K562 (cell line): ENCODE measurements at regions not wholly inside any gene's neighbourhood (a gene's known extent, or its start where the extent isn't known, plus 50 kb on each side); places are given as distances from the start of the nearest gene placed in this dataset.

Experiments
- ATAC-seq: fragments of 200-7000 bp; cut with Tn5 transposase; 3 replicates; pipeline ENCODE4 v1.9.1; 2020; ENCODE audit warnings: moderate library complexity
- BruUV-seq: library from RNA; stranded (reverse); fragments of 400-500 nt; replicated peaks from 2 replicates; lab custom pipeline; 2021; lab: Mats Ljungman, UMichigan
- CTCF ChIA-PET: fragments of 300-600 bp; formaldehyde crosslinking; extraction: SDS; loops from one replicate; lab custom pipeline; 2021; ENCODE audit warnings: low intra/inter-chr PET ratio; lab: Yijun Ruan, JAX
- POLR2A ChIA-PET: fragments of 300-600, 350-650 bp; sonication (Branson Sonifier 250); formaldehyde crosslinking; extraction: SDS; loops from one replicate; lab custom pipeline; 2021; ENCODE audit warnings: antibody characterized with exemption, inconsistent platforms; lab: Yijun Ruan, JAX
- DNase-seq, 4 experiments: peaks; one replicate each; pipeline versions ENCODE4 v3.0.0 to v3.0.0-alpha.2; 2011 to 2018; ENCODE audit warnings: low spot score in 3 of 4, mixed read lengths in 3 of 4; ENCODE audit errors: extremely low read depth in 1 of 4
- FAIRE-seq: peaks from 2 replicates; lab custom pipeline; 2011; peaks lifted over from hg19 to GRCh38; lab: Jason Lieb, UNC
- H2AFZ ChIP-seq: 2 replicates; pipeline ENCODE4 v1.6.0; 2011; ENCODE audit warnings: low read depth, low read length, control low read depth, inconsistent platforms
- H3K27ac ChIP-seq: fragments of 200-600 bp; 3 replicates; pipeline ENCODE4 v1.8.0; 2011; ENCODE audit warnings: low read depth, mild to moderate bottlenecking, control low read depth, inconsistent platforms, low read length, moderate library complexity, mixed read lengths; ENCODE audit errors: extremely low read depth
- H3K27me3 ChIP-seq, 2 experiments: fragments of 300-600 bp in 1 of 2; 2 replicates in 1 of 2; 3 replicates in 1 of 2; pipeline versions ENCODE4 v1.6.0 to v1.8.0; 2011; ENCODE audit warnings: inconsistent platforms in 2 of 2, low read length in 2 of 2, mild to moderate bottlenecking in 1 of 2, mixed read lengths in 1 of 2, moderate library complexity in 1 of 2; ENCODE audit not compliant: control insufficient read depth in 2 of 2, insufficient read depth in 2 of 2
- H3K36me3 ChIP-seq: fragments of 300-600 bp; 3 replicates; pipeline ENCODE4 v1.8.0; 2011; ENCODE audit warnings: mild to moderate bottlenecking, low read length, inconsistent platforms; ENCODE audit not compliant: control insufficient read depth, insufficient read depth
- H3K4me1 ChIP-seq, 2 experiments: fragments of 200-600 bp in 1 of 2; replicated peaks in 1 of 2; 2 replicates in 1 of 2; 3 replicates in 1 of 2; pipeline versions ENCODE4 v1.5.1 to v1.8.0; 2011; ENCODE audit warnings: inconsistent platforms in 2 of 2, low read length in 2 of 2, mild to moderate bottlenecking in 1 of 2, mixed read lengths in 1 of 2, moderate library complexity in 1 of 2; ENCODE audit not compliant: control insufficient read depth in 2 of 2, insufficient read depth in 2 of 2
- H3K4me2 ChIP-seq: 2 replicates; pipeline ENCODE4 v1.6.1; 2011; ENCODE audit warnings: low read length, control low read depth, inconsistent platforms, mixed read lengths; ENCODE audit not compliant: insufficient read depth
- H3K4me3 ChIP-seq: fragments of 200-600 bp; sonication (generic), shearing (Covaris generic); 2 replicates; pipeline ENCODE4 v1.5.1; 2016; ENCODE audit warnings: control low read depth, inconsistent platforms
- H3K79me2 ChIP-seq: fragments of 200-600 bp; 3 replicates; pipeline ENCODE4 v1.8.0; 2011; ENCODE audit warnings: low read length, inconsistent platforms; ENCODE audit not compliant: control insufficient read depth, insufficient read depth
- H3K9ac ChIP-seq, 2 experiments: 2 replicates each; pipeline versions ENCODE4 v1.6.0 to v1.6.1; 2011; ENCODE audit warnings: low read depth in 2 of 2, low read length in 2 of 2, control low read depth in 1 of 2, inconsistent platforms in 1 of 2, mild to moderate bottlenecking in 1 of 2, mixed read lengths in 1 of 2; ENCODE audit not compliant: insufficient read depth in 1 of 2
- H3K9me1 ChIP-seq: one replicate; pipeline ENCODE4 v1.6.0; 2011; ENCODE audit warnings: inconsistent platforms, mild to moderate bottlenecking, low read length, moderate library complexity; ENCODE audit not compliant: control insufficient read depth, insufficient read depth
- H3K9me3 ChIP-seq: replicated peaks from 2 replicates; pipeline ENCODE4 v1.5.1; 2011; ENCODE audit warnings: low read depth, low read length, inconsistent platforms; ENCODE audit not compliant: control insufficient read depth, insufficient read depth
- H4K20me1 ChIP-seq: replicated peaks from 2 replicates; pipeline ENCODE4 v1.6.1; 2011; ENCODE audit warnings: low read length, inconsistent platforms, mixed read lengths; ENCODE audit not compliant: control insufficient read depth, insufficient read depth
- BRD9 ChIP-seq: fragments of 450-650 bp; IDR thresholded peaks from 2 replicates; pipeline ENCODE4 v1.6.1; 2018; ENCODE audit warnings: low read depth; ENCODE audit not compliant: partially characterized antibody
- DEAF1 ChIP-seq: fragments of 450-650 bp; formaldehyde crosslinking; IDR thresholded peaks from 2 replicates; pipeline ENCODE4 v1.4.0; 2020; ENCODE audit warnings: mild to moderate bottlenecking, moderate library complexity
- HNRNPUL1 ChIP-seq: fragments of 200-400 bp; formaldehyde crosslinking; IDR thresholded peaks from 2 replicates; pipeline ENCODE4 v1.6.1; 2017; ENCODE audit warnings: low read length
- MNT ChIP-seq, 2 experiments: fragments of 450-650 bp; conservative IDR thresholded peaks; 2 replicates each; pipeline ENCODE4 v1.6.1; 2017; ENCODE audit warnings: mild to moderate bottlenecking in 2 of 2, moderate library complexity in 2 of 2
- PHF20 ChIP-seq: fragments of 450-650 bp; IDR thresholded peaks from 2 replicates; pipeline ENCODE4 v1.6.1; 2018; ENCODE audit not compliant: partially characterized antibody
- RBM15 ChIP-seq: fragments of 200-400 bp; formaldehyde crosslinking; IDR thresholded peaks from 2 replicates; pipeline ENCODE4 v1.6.1; 2018; ENCODE audit warnings: mild to moderate bottlenecking, low read length, moderate library complexity; ENCODE audit not compliant: insufficient read depth
- ZNF586 ChIP-seq: fragments of 450-650 bp; formaldehyde crosslinking; conservative IDR thresholded peaks from 2 replicates; pipeline ENCODE4 v1.4.0; 2020; ENCODE audit warnings: mild to moderate bottlenecking, moderate library complexity
- WGBS: fragments of 100-300 bp; shearing (Covaris generic); methylation state at CpG from one replicate; pipeline ENCODE4 v1.1.6; 2016; ENCODE audit warnings: low coverage, mixed read lengths; ENCODE audit not compliant: insufficient coverage; ENCODE audit errors: missing lambda C conversion rate; 5-methylcytosine and 5-hydroxymethylcytosine counted together
- in situ Hi-C: fragments of 300-500 bp; cut with MboI; formaldehyde crosslinking; loops from 4 replicates; pipeline ENCODE4 v1.15.0; 2018; ENCODE audit warnings: inconsistent platforms, mixed read lengths
- intact Hi-C: fragments of 100-400 bp; cut with micrococcal nuclease; formaldehyde crosslinking; loops from 2 replicates; pipeline ENCODE4 v1.14.2; 2022

- H3K27me3 ChIP-seq: peaks cover 4 to 56% of the 10 kb centered on the region in 2 experiments
- H2AFZ ChIP-seq: no peak overlapping the region
- H3K4me2 ChIP-seq: no peak overlapping the region
- no peaks in the 10 kb centered on the region for H3K36me3 ChIP-seq
- POLR2A ChIA-PET: interaction anchor here (0.6 to 1.7 kb wide), 5 partner anchors 8 to 591 kb away, joined by 3 to 6 read pairs (median 3); no protein-coding TSS in a partner anchor
- H3K79me2 ChIP-seq: no peaks in the 10 kb centered on the region
- H3K9ac ChIP-seq: no peak overlapping the region
- H3K27ac ChIP-seq: no peak overlapping the region
- no peaks in the 10 kb centered on the region; a peak in 1 of 5 replicates for H3K4me1 ChIP-seq
- H3K9me3 ChIP-seq: no peaks in the 10 kb centered on the region
- no peaks in the 10 kb centered on the region for H3K9me1 ChIP-seq
- H3K4me3 ChIP-seq: no peak overlapping the region
- ATAC-seq (no peak), DNase-seq (no peak), FAIRE-seq (no peak)
- WGBS: 2% methylated on average over 10 of the region's 10 CpGs
- CTCF ChIA-PET: no interaction called here
- no peak for TF ChIP-seq PHF20
- no peak for TF ChIP-seq MNT (conservative IDR thresholded peaks at IDR 0.05)
- TF ChIP-seq DEAF1 (CRISPR knock-in tag): no peak
- no peak for TF ChIP-seq BRD9
- no peak for TF ChIP-seq HNRNPUL1
- TF ChIP-seq ZNF586 (CRISPR knock-in tag): no peak
- no peak for TF ChIP-seq RBM15
- no peaks in the 10 kb centered on the region for H4K20me1 ChIP-seq
- intact Hi-C loops (no loop called here), in situ Hi-C loops (no loop called here)
- no TSS peak for BruUV-seq
Observed at GRCh38 chr6:168785720-168786511, 344.9 kb downstream of the SMOC2 start.
